Fibroblast of lung (primary cell): ENCODE measurements at regions not wholly inside any gene's neighbourhood (a gene's known extent, or its start where the extent isn't known, plus 50 kb on each side); places are given as distances from the start of the nearest gene placed in this dataset.

Experiments
- DNase-seq, 2 donors: peaks; one replicate each; pipeline versions ENCODE4 v3.0.0 to v3.0.0-alpha.2; 2010; ENCODE audit warnings: low read depth in 2 of 2
- H2AFZ ChIP-seq: 2 replicates; pipeline ENCODE4 v1.5.1; 2012; ENCODE audit warnings: low read length, control low read depth, inconsistent platforms
- H3K27ac ChIP-seq: 2 replicates; pipeline ENCODE4 v1.5.1; 2011; ENCODE audit warnings: low read length, control low read depth; ENCODE audit not compliant: insufficient read depth
- H3K27me3 ChIP-seq: 2 replicates; pipeline ENCODE4 v1.5.1; 2011; ENCODE audit warnings: mild to moderate bottlenecking, low read length; ENCODE audit not compliant: control insufficient read depth, insufficient read depth
- H3K36me3 ChIP-seq: 2 replicates; pipeline ENCODE4 v1.5.1; 2011; ENCODE audit warnings: low read length; ENCODE audit not compliant: control insufficient read depth, insufficient read depth
- H3K4me1 ChIP-seq: 2 replicates; pipeline ENCODE4 v1.5.1; 2011; ENCODE audit warnings: low read length; ENCODE audit not compliant: control insufficient read depth, insufficient read depth; ENCODE audit errors: extremely low read depth
- H3K4me2 ChIP-seq: 2 replicates; pipeline ENCODE4 v1.5.1; 2011; ENCODE audit warnings: low read length, control low read depth; ENCODE audit not compliant: insufficient read depth; ENCODE audit errors: extremely low read depth
- H3K4me3 ChIP-seq, 4 experiments: fragments of 200-600 bp in 1 of 4; sonication (generic) in 1 of 4; replicated peaks in 1 of 4; 2 replicates each; pipeline ENCODE4 v1.5.1; 2011 to 2016; ENCODE audit warnings: low read length in 4 of 4, low read depth in 3 of 4, mild to moderate bottlenecking in 3 of 4, control low read depth in 2 of 4, inconsistent platforms in 1 of 4, mixed read lengths in 1 of 4; ENCODE audit not compliant: insufficient read depth in 1 of 4; ENCODE audit errors: control extremely low read depth in 1 of 4
- H3K79me2 ChIP-seq: 2 replicates; pipeline ENCODE4 v1.5.1; 2012; ENCODE audit warnings: mild to moderate bottlenecking, low read length, inconsistent platforms; ENCODE audit not compliant: control insufficient read depth, insufficient read depth
- H3K9ac ChIP-seq: 2 replicates; pipeline ENCODE4 v1.5.1; 2011; ENCODE audit warnings: mild to moderate bottlenecking, low read length, control low read depth; ENCODE audit not compliant: insufficient read depth
- H3K9me3 ChIP-seq: 2 replicates; pipeline ENCODE4 v1.5.1; 2012; ENCODE audit warnings: low read depth, low read length; ENCODE audit not compliant: control insufficient read depth, insufficient read depth
- H4K20me1 ChIP-seq: 2 replicates; pipeline ENCODE4 v1.5.1; 2011; ENCODE audit warnings: low read length; ENCODE audit not compliant: control insufficient read depth, insufficient read depth; ENCODE audit errors: extremely low read depth
- EZH2 ChIP-seq: IDR thresholded peaks from 2 replicates; pipeline ENCODE4 v1.5.1; 2012; ENCODE audit warnings: low read length, control low read depth, mild to moderate bottlenecking; ENCODE audit errors: missing control alignments
- TF ChIP-seq, protein P1 (sequence below), 2 donors: IDR thresholded peaks in 1 of 2; conservative IDR thresholded peaks in 1 of 2; 1 replicate in 1 of 2; 2 replicates in 1 of 2; pipeline ENCODE4 v1.5.1; 2011 to 2012; ENCODE audit warnings: low read length in 2 of 2, control low read depth in 1 of 2, inconsistent platforms in 1 of 2, low read depth in 1 of 2, mild to moderate bottlenecking in 1 of 2

DNA sequence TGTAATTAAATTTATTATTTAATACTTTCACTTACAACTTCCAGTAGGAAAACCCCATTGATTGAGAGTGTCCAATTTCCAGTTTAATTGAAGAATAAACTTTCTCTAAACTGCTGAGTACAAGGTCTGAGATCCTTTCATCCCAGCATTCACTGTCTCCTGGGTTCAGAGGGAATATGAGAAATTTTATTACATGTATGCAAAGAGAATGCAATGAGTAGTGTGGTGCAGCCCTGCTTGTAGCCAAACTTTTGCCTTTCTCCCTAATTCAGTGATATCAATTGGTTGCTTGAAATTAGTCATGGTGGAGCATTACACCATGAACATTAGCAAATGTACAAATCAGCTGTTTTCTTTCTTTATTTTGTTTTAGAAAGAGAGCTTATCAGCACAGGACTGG, 780.6 kb upstream of the MDGA2 start:
- no peak overlapping the region for H3K27ac ChIP-seq
- H4K20me1 ChIP-seq, result no peaks in the 10 kb centered on the region
- DNase-seq, result no peak
- no peak overlapping the region for H3K4me3 ChIP-seq
- H3K36me3 ChIP-seq, result no peaks in the 10 kb centered on the region
- no peak overlapping the region for H3K9ac ChIP-seq
- no peaks in the 10 kb centered on the region for H3K27me3 ChIP-seq
- H3K4me1 ChIP-seq, result no peaks in the 10 kb centered on the region
- no peak overlapping the region for H2AFZ ChIP-seq
- H3K79me2 ChIP-seq, result no peaks in the 10 kb centered on the region
- H3K9me3 ChIP-seq, result no peaks in the 10 kb centered on the region
- TF ChIP-seq, protein P1, sequence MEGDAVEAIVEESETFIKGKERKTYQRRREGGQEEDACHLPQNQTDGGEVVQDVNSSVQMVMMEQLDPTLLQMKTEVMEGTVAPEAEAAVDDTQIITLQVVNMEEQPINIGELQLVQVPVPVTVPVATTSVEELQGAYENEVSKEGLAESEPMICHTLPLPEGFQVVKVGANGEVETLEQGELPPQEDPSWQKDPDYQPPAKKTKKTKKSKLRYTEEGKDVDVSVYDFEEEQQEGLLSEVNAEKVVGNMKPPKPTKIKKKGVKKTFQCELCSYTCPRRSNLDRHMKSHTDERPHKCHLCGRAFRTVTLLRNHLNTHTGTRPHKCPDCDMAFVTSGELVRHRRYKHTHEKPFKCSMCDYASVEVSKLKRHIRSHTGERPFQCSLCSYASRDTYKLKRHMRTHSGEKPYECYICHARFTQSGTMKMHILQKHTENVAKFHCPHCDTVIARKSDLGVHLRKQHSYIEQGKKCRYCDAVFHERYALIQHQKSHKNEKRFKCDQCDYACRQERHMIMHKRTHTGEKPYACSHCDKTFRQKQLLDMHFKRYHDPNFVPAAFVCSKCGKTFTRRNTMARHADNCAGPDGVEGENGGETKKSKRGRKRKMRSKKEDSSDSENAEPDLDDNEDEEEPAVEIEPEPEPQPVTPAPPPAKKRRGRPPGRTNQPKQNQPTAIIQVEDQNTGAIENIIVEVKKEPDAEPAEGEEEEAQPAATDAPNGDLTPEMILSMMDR (conservative IDR thresholded peaks at IDR 0.05 in 1 of 2, IDR thresholded peaks at IDR 0.05 in 1 of 2; ENCODE audit: low read depth in 1 of 2, low read length in 2 of 2), result no peak
- no peak for TF ChIP-seq EZH2
- no peak overlapping the region for H3K4me2 ChIP-seq

DNA sequence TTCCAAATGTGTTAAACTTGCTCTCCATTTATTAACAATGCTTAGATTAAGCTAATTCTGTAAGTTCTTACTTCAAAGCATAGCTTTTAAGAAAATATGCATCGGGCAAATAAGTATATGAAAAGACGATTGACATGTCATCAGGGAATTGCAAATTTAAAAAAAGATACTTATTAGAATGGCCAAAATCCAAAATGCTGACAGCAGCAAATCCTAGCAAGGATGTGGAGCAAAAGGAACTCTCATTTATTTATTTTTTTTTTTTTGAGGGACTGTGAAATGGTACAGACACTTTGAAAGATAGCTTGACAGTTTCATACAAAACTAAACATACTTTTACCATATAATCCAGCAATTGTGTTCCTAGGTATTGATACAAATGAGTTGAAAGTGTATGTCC, 779.5 kb upstream of the MDGA2 start:
- no peak overlapping the region for H3K4me3 ChIP-seq
- no peak overlapping the region for H3K9ac ChIP-seq
- no peaks in the 10 kb centered on the region for H3K79me2 ChIP-seq
- TF ChIP-seq, protein P1 (conservative IDR thresholded peaks at IDR 0.05 in 1 of 2, IDR thresholded peaks at IDR 0.05 in 1 of 2; ENCODE audit: low read depth in 1 of 2, low read length in 2 of 2), result no peak
- H3K27me3 ChIP-seq, result no peaks in the 10 kb centered on the region
- H3K36me3 ChIP-seq, result no peaks in the 10 kb centered on the region
- no peak overlapping the region for H2AFZ ChIP-seq
- H3K9me3 ChIP-seq, result no peaks in the 10 kb centered on the region
- H4K20me1 ChIP-seq, result no peaks in the 10 kb centered on the region
- H3K27ac ChIP-seq, result no peak overlapping the region
- H3K4me1 ChIP-seq, result no peaks in the 10 kb centered on the region
- no peak for DNase-seq
- no peak overlapping the region for H3K4me2 ChIP-seq

DNA sequence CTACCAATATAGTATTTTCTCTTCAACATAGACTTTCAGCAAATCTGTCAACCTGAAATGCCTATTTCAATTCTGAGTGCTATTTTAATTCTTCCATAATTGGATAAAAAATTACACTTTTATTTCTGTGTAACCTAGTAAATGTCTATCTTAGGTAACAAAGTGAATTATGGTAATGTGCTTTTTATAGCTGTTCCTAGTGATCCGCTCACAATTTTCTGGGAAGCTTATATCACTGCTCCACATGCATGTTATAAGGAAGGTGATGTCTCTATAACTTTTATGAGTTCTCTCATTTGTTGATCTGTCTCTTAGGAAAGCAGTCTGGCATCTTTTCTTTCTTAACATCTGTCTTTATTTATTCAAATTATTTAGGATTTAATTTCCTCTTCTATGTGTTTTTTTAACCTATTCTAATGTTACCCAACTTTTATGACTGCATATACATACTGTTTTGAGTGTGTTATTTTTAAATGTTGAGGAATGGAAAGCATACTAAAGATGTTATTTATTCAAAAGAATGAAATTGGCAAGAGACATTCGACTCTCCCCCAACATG, 777.1 kb upstream of the MDGA2 start:
- Histone ChIP-seq H3K27ac (no peak overlapping the region), H2AFZ (no peak overlapping the region), H3K4me1 (no peaks in the 10 kb centered on the region), H3K4me3 (no peak overlapping the region), H3K79me2 (no peaks in the 10 kb centered on the region), H3K27me3 (no peaks in the 10 kb centered on the region), H3K4me2 (no peak overlapping the region), H3K9me3 (no peaks in the 10 kb centered on the region), H3K36me3 (no peaks in the 10 kb centered on the region), H3K9ac (no peak overlapping the region), H4K20me1 (no peaks in the 10 kb centered on the region)
- TF ChIP-seq, protein P1 (conservative IDR thresholded peaks at IDR 0.05 in 1 of 2, IDR thresholded peaks at IDR 0.05 in 1 of 2; ENCODE audit: low read depth in 1 of 2, low read length in 2 of 2), result no peak
- TF ChIP-seq EZH2, result no peak
- DNase-seq, result no peak
